ENCODE measurements at regions not wholly inside any gene's neighbourhood (a gene's known extent, or its start where the extent isn't known, plus 50 kb on each side); places are given as distances from the start of the nearest gene placed in this dataset.

- H3K9me2 ChIP-seq (replicated peaks; ENCODE audit: insufficient read depth, low read length), result no peaks in the 10 kb centered on the region
- H3K27ac ChIP-seq (ENCODE audit: low read length), result no peak overlapping the region
- no peak overlapping the region for H3K4me2 ChIP-seq (ENCODE audit: low read depth, low read length)
- no peak overlapping the region for H2AFZ ChIP-seq (ENCODE audit: low read length)
- no peaks in the 10 kb centered on the region for H4K20me1 ChIP-seq (ENCODE audit: insufficient read depth, low read length)
- no peaks in the 10 kb centered on the region for H3K79me2 ChIP-seq (ENCODE audit: low read length)
- no peaks in the 10 kb centered on the region for H3F3A ChIP-seq (ENCODE audit: insufficient read depth, low read length)
- H3K9ac ChIP-seq (ENCODE audit: low read length), result no peak overlapping the region
- H3K36me3 ChIP-seq (replicated peaks; ENCODE audit: insufficient read depth, low read length), result no peaks in the 10 kb centered on the region
- H3K27me3 ChIP-seq (replicated peaks; ENCODE audit: insufficient read depth, low read length), result no peaks in the 10 kb centered on the region
- TF ChIP-seq EZH2phosphoT487 (IDR thresholded peaks at IDR 0.05; ENCODE audit: low read length), result no peak
- TF ChIP-seq EZH2 (optimal IDR thresholded peaks at IDR 0.05; ENCODE audit: low read depth, low read length), result no peak
- TF ChIP-seq CTCF (IDR thresholded peaks at IDR 0.05; ENCODE audit: low read length), result no peak
- H3K4me3 ChIP-seq (ENCODE audit: low read length), result no peak overlapping the region
- H3K9me3 ChIP-seq (replicated peaks; ENCODE audit: insufficient read depth, low read length), result no peaks in the 10 kb centered on the region
- no peak for DNase-seq
- H3K4me1 ChIP-seq (ENCODE audit: low read length), result no peaks in the 10 kb centered on the region
These were observed 1326.6 kb upstream of the GOT2 start for GRCh38 chr16:60060731-60061130.

DNA sequence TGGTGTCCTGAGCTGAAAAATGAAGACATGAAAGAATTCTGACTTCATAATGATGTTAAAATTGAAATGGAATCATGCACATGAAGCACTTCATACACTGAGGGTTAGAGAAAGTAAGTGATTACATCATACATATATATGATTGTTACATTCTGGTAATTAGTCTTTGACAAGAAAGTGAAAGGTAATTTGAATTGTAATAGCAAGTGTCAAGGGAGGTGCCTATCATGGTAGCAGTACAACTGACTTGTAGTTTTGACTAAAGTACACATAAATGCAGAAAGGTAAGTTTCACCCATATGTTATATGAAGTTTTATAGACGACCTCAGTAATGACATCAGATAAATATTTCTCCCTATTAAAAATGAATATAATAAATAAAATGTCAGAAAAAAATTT lies 1325.0 kb upstream of the GOT2 start:
- Histone ChIP-seq H2AFZ (ENCODE audit: low read length) (no peak overlapping the region), H3F3A (ENCODE audit: insufficient read depth, low read length) (no peaks in the 10 kb centered on the region), H3K9ac (ENCODE audit: low read length) (no peak overlapping the region), H3K36me3 (replicated peaks; ENCODE audit: insufficient read depth, low read length) (no peaks in the 10 kb centered on the region), H3K79me2 (ENCODE audit: low read length) (no peaks in the 10 kb centered on the region), H3K9me3 (replicated peaks; ENCODE audit: insufficient read depth, low read length) (no peaks in the 10 kb centered on the region), H4K20me1 (ENCODE audit: insufficient read depth, low read length) (no peaks in the 10 kb centered on the region), H3K4me2 (ENCODE audit: low read depth, low read length) (no peak overlapping the region), H3K9me2 (replicated peaks; ENCODE audit: insufficient read depth, low read length) (no peaks in the 10 kb centered on the region), H3K27me3 (replicated peaks; ENCODE audit: insufficient read depth, low read length) (no peaks in the 10 kb centered on the region), H3K27ac (ENCODE audit: low read length) (no peak overlapping the region), H3K4me3 (ENCODE audit: low read length) (no peak overlapping the region), H3K4me1 (ENCODE audit: low read length) (no peaks in the 10 kb centered on the region)
- TF ChIP-seq EZH2 (optimal IDR thresholded peaks at IDR 0.05; ENCODE audit: low read depth, low read length) (no peak), CTCF (IDR thresholded peaks at IDR 0.05; ENCODE audit: low read length) (no peak)
- DNase-seq, result no peak

DNA sequence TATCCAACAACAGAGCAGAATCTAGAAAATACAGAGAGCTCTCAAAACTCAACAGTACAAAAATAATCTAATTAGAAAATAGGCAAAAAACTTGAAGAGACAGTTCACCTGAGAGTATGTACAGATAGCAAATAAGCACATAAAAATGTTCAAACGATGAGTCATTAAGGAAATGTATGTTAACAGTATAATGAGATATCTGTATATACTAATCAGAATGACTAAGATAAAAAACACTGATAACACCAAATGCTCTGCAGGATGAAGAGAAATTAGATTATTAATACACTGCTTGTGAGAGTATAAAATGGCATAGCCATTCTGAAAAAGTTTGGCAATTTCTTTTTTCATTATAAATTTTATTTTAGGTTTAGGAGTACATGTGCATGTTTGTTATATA lies 1307.6 kb upstream of the GOT2 start:
- Histone ChIP-seq H3K27ac (ENCODE audit: low read length) (no peak overlapping the region), H3K4me3 (ENCODE audit: low read length) (no peak overlapping the region), H3K9ac (ENCODE audit: low read length) (no peak overlapping the region), H3K9me3 (replicated peaks; ENCODE audit: insufficient read depth, low read length) (no peaks in the 10 kb centered on the region), H3K4me1 (ENCODE audit: low read length) (no peaks in the 10 kb centered on the region), H4K20me1 (ENCODE audit: insufficient read depth, low read length) (no peaks in the 10 kb centered on the region), H3K9me2 (replicated peaks; ENCODE audit: insufficient read depth, low read length) (no peaks in the 10 kb centered on the region), H3K4me2 (ENCODE audit: low read depth, low read length) (no peak overlapping the region), H3F3A (ENCODE audit: insufficient read depth, low read length) (no peaks in the 10 kb centered on the region), H3K79me2 (ENCODE audit: low read length) (no peaks in the 10 kb centered on the region), H3K27me3 (replicated peaks; ENCODE audit: insufficient read depth, low read length) (no peaks in the 10 kb centered on the region), H3K36me3 (replicated peaks; ENCODE audit: insufficient read depth, low read length) (no peaks in the 10 kb centered on the region), H2AFZ (ENCODE audit: low read length) (no peak overlapping the region)
- DNase-seq, result no peak
- no peak for TF ChIP-seq EZH2 (optimal IDR thresholded peaks at IDR 0.05; ENCODE audit: low read depth, low read length)
- TF ChIP-seq CTCF (IDR thresholded peaks at IDR 0.05; ENCODE audit: low read length), result no peak
- no peak for TF ChIP-seq EZH2phosphoT487 (IDR thresholded peaks at IDR 0.05; ENCODE audit: low read length)
